PFSK-1 (cell line): ENCODE measurements at regions not wholly inside any gene's neighbourhood (a gene's known extent, or its start where the extent isn't known, plus 50 kb on each side); places are given as distances from the start of the nearest gene placed in this dataset.

Experiments
- FOXP2 ChIP-seq: optimal IDR thresholded peaks from 2 replicates; pipeline ENCODE3; 2011; ENCODE audit warnings: borderline replicate concordance, control low read depth, inconsistent platforms; ENCODE audit not compliant: insufficient read depth; ENCODE audit errors: extremely low read length, extremely low read depth
- POLR2AphosphoS5 ChIP-seq: IDR thresholded peaks from 2 replicates; pipeline ENCODE4 v1.6.1; 2012; ENCODE audit warnings: low read depth, mild to moderate bottlenecking, control low read depth, low read length, moderate library complexity
- SIN3A ChIP-seq: IDR thresholded peaks from 2 replicates; pipeline ENCODE4 v1.6.1; 2012; ENCODE audit warnings: mild to moderate bottlenecking, low read length, moderate library complexity, borderline replicate concordance; ENCODE audit not compliant: insufficient read depth
- TAF1 ChIP-seq: IDR thresholded peaks from 2 replicates; pipeline ENCODE4 v1.6.1; 2012; ENCODE audit warnings: low read length, control low read depth, borderline replicate concordance; ENCODE audit not compliant: insufficient read depth
- TF ChIP-seq, protein P1 (sequence below), 2 experiments: IDR thresholded peaks; 2 replicates each; pipeline versions ENCODE4 v1.6.1 to v1.8.0; 2011 to 2012; ENCODE audit warnings: low read depth in 2 of 2, low read length in 2 of 2, control low read depth in 1 of 2, inconsistent platforms in 1 of 2, mild to moderate bottlenecking in 1 of 2, moderate library complexity in 1 of 2; ENCODE audit not compliant: insufficient read depth in 1 of 2

GRCh38 chr6:140345935-140346334 lies 971.5 kb upstream of the CITED2 start:
- TF ChIP-seq TAF1 (no peak), SIN3A (no peak), POLR2AphosphoS5 (no peak), FOXP2 (no peak)
- TF ChIP-seq, protein P1, sequence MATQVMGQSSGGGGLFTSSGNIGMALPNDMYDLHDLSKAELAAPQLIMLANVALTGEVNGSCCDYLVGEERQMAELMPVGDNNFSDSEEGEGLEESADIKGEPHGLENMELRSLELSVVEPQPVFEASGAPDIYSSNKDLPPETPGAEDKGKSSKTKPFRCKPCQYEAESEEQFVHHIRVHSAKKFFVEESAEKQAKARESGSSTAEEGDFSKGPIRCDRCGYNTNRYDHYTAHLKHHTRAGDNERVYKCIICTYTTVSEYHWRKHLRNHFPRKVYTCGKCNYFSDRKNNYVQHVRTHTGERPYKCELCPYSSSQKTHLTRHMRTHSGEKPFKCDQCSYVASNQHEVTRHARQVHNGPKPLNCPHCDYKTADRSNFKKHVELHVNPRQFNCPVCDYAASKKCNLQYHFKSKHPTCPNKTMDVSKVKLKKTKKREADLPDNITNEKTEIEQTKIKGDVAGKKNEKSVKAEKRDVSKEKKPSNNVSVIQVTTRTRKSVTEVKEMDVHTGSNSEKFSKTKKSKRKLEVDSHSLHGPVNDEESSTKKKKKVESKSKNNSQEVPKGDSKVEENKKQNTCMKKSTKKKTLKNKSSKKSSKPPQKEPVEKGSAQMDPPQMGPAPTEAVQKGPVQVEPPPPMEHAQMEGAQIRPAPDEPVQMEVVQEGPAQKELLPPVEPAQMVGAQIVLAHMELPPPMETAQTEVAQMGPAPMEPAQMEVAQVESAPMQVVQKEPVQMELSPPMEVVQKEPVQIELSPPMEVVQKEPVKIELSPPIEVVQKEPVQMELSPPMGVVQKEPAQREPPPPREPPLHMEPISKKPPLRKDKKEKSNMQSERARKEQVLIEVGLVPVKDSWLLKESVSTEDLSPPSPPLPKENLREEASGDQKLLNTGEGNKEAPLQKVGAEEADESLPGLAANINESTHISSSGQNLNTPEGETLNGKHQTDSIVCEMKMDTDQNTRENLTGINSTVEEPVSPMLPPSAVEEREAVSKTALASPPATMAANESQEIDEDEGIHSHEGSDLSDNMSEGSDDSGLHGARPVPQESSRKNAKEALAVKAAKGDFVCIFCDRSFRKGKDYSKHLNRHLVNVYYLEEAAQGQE (IDR thresholded peaks at IDR 0.05; ENCODE audit: insufficient read depth in 1 of 2, low read depth in 2 of 2, low read length in 2 of 2): no peak

- TF ChIP-seq FOXP2 (no peak), SIN3A (no peak), POLR2AphosphoS5 (no peak), TAF1 (no peak)
- TF ChIP-seq, protein P1 (IDR thresholded peaks at IDR 0.05; ENCODE audit: insufficient read depth in 1 of 2, low read depth in 2 of 2, low read length in 2 of 2): no peak
These were observed 969.9 kb upstream of the CITED2 start for GRCh38 chr6:140344142-140344913.

- no peak for TF ChIP-seq TAF1
- TF ChIP-seq, protein P1 (IDR thresholded peaks at IDR 0.05; ENCODE audit: insufficient read depth in 1 of 2, low read depth in 2 of 2, low read length in 2 of 2): no peak
These were observed 968.7 kb upstream of the CITED2 start for GRCh38 chr6:140343128-140343527.

- no peak for TF ChIP-seq TAF1
- TF ChIP-seq, protein P1 (IDR thresholded peaks at IDR 0.05; ENCODE audit: insufficient read depth in 1 of 2, low read depth in 2 of 2, low read length in 2 of 2): no peak
- TF ChIP-seq SIN3A: no peak
- no peak for TF ChIP-seq FOXP2
- TF ChIP-seq POLR2AphosphoS5: no peak
These were observed 966.8 kb upstream of the CITED2 start for GRCh38 chr6:140341272-140341671.

GRCh38 chr6:140340795-140341194 lies 966.3 kb upstream of the CITED2 start:
- TF ChIP-seq SIN3A: no peak
- no peak for TF ChIP-seq TAF1
- TF ChIP-seq, protein P1 (IDR thresholded peaks at IDR 0.05; ENCODE audit: insufficient read depth in 1 of 2, low read depth in 2 of 2, low read length in 2 of 2): no peak
- TF ChIP-seq POLR2AphosphoS5: no peak
- no peak for TF ChIP-seq FOXP2
